EH (cell line): ENCODE measurements at regions not wholly inside any gene's neighbourhood (a gene's known extent, or its start where the extent isn't known, plus 50 kb on each side); places are given as distances from the start of the nearest gene placed in this dataset.
"Not testable (repeated sequence)": the region's sequence is repeated elsewhere in the genome, so short reads cannot be mapped to it uniquely, and the experiment has no call there.

Experiments used
- DNase-seq: peaks from one replicate; pipeline ENCODE4 v3.0.0-alpha.2; 2015; ENCODE audit warnings: low read depth

GRCh38 chr3:153440311-153440710 lies 278.3 kb downstream of the RAP2B start:
- no peak for DNase-seq

DNA sequence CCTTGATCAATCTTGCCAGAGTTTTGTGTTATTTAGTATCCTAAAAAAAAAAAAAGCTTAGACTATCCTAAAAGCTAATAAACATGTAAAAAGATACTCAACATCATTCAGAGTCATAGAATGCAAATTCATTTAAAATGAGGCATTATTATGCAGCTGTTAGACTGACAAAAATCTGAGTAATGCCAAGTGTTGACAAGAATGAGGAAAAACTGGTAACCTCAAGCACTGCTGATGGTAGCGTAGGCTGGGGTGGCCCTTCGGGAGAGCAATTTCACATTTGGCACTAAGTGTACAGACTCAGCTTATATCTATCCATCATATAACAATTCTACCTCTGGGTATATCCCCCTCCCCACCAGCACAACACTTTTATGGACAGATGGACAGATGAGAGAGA lies 280.4 kb downstream of the RAP2B start:
- peak; percentile 9 for DNase-seq

GRCh38 chr3:153442799-153443487 lies 280.9 kb downstream of the RAP2B start:
- DNase-seq, result no peak

GRCh38 chr3:153443961-153444360 lies 281.9 kb downstream of the RAP2B start:
- DNase-seq, result no peak

DNA sequence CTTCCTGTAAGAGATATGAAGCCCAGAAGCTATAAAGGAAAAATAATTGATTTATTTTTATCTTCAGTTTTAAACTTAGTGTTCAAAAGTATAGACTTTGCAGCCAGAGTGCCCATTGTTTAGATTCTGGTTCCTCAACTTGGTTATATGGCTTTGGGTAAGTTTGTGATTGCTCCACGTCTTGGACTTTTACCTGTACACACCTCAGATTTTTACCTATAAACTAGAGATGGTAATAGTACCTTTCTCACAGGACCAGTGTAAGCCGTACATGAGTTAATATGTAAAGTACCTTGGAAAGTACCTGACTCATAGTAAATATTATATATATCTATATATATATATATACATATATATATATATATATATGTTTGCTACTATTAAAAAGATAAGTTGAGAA lies 283.8 kb downstream of the RAP2B start:
- no peak for DNase-seq

DNA sequence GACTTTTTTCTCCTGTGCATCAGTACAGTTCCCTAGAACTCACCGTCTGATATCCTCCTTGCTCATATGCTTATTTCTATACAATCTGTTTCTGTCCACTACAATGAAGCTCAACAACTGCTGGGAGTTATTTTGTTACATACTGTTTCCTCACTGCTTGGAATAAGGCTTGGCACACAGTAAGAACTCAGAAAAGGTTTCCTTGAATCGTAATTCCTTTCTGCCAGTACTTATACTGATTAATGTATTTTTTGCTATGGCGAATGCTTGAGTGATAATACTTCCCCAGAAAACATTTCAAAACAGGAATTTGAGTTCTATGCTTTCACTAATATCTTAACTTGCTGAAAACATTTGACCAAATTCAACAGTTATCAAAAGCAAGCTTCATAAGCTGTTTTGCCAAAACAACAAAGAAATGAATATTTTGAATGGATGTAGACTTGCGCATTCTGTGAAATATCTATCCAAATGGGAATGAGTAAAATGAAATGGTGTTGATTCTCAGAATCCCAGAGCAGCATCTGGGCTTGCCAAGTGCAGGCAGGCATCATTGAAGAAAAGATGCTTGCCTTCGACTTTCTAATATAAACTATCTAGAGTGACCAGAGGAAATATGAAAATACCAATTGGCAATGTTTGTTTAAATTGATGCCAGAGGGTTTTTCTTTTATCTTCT lies 286.3 kb downstream of the RAP2B start:
- no peak for DNase-seq

GRCh38 chr3:153456833-153457545 lies 295.0 kb downstream of the RAP2B start:
- no peak for DNase-seq

GRCh38 chr3:153458881-153459280 lies 296.9 kb downstream of the RAP2B start:
- DNase-seq, result no peak

- DNase-seq, result no peak
Observed at GRCh38 chr3:153462545-153462944, 300.5 kb downstream of the RAP2B start.

- DNase-seq, result no peak
Observed at GRCh38 chr3:153463895-153464294, 301.9 kb downstream of the RAP2B start.

GRCh38 chr3:153469162-153469561 lies 307.1 kb downstream of the RAP2B start:
- DNase-seq, result no peak

- no peak for DNase-seq
Observed at GRCh38 chr3:153484842-153485241, 322.8 kb downstream of the RAP2B start.

DNA sequence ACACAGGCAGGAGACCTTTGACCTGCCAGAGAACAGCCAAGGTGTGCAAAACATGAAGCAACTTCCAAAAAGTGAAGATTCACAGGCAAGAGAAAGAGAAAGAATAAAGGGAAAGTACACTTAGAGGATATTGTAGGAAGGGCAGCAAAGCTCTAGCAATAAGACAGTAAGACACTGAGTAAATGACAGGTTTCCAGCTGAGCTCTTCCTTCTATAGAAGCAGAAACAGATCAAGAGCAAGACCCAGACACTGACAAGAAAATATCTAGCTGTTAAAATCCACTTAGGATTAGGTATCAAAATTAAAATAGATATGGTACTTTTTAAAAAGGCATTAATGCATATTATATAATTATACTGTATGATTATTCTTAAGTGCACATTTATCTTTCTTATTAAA lies 333.4 kb downstream of the RAP2B start:
- no peak for DNase-seq

DNA sequence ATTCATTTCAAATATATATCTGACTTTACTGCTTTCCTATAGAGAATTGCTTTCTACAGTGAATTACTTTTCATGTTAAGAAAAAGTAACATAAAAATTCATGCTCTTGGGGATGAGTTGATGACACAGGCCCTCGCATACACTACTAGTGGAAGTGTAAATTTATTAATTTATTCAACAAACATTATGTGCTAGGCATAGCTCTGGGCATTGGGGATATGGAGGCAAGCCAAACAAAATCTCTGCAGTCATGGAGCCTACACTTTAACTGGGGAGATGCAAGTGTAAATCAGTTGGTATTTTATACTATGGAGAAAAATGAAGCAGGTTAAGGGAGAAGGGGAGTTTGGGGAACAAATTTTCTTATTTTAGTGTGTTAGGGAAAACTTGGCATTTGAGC lies 340.7 kb downstream of the RAP2B start:
- no peak for DNase-seq

DNA sequence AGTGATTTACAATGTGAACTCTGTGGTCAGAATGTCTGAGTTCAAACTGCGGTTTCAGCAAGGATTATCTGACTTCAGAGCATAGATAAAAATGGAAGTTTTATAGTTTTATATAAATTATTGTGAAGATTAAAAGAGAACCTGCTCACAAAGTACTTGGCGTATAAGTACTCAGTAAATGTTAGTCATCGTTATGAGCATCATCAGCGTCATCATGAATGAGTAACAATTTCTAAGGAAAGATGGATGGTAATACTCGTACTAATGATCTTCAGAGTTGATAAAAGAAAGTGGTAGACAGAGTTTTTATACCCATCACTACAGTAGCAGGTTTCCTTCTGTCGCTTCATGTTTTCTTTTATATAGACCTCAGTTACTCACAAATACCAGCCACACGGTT lies 341.8 kb downstream of the RAP2B start:
- no peak for DNase-seq

DNA sequence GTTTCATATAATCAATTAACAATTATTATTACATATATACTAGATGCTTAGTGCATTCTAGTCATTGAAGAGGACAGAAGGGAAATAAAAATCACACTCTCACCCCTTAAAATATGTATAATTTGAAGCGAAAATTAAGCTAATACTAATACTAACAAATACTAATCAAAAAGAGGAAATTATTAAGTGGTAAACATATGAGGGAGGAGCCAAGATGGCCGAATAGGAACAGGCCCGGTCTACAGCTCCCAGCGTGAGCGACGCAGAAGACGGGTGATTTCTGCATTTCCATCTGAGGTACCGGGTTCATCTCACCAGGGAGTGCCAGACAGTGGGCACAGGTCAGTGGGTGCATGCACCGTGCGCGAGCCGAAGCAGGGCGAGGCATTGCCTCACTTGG lies 344.2 kb downstream of the RAP2B start:
- DNase-seq, result not testable (repeated sequence)

DNA sequence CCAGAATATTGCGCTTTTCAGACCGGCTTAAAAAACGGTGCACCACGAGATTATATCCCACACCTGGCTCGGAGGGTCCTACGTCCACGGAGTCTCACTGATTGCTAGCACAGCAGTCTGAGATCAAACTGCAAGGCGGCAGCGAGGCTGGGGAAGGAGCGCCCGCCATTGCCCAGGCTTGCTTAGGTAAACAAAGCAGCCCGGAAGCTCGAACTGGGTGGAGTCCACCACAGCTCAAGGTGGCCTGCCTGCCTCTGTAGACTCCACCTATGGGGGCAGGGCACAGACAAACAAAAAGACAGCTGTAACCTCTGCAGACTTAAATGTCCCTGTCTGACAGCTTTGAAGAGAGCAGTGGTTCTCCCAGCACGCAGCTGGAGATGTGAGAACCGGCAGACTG lies 344.7 kb downstream of the RAP2B start:
- not testable (repeated sequence) for DNase-seq

DNA sequence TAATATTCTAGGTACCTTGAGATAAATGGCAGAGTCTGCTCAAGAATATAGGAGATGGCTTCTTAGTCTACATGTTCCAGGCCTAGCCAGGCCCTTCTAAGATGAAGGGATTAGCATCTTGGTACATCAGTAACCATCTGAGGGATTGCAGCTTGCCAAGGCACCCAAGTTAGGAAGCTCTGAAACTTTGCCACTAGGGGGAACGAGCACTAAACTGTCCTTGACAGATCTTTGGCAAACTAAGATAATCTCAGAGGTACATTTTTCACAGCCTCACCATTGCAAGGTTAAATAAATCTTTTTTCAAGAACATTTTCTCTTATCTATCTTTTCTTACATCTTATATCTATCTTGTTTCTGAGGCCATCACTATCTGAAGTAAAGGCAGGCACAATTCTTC lies 351.2 kb downstream of the RAP2B start:
- peak; percentile 19 for DNase-seq

DNA sequence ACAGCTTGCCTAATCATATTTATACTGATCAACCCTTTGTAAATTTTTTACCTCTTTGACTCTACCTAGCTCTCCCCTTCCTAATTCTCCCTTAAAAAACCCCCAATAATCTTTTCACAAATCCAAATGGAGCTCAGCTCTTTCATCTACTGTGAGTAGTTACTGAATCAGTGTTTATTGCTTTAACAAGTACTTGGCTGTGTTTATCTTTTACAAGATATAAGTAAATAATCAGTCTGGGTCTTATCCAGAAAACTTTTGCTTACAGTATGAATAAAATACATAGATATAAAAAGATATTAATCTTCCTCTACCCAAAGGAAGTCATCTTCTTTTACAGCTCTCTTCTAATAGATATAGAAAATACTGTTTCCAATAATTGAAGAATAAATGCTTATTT lies 366.4 kb downstream of the RAP2B start:
- no peak for DNase-seq

- DNase-seq, result no peak
Observed at GRCh38 chr3:153539263-153539662, 377.2 kb downstream of the RAP2B start.

DNA sequence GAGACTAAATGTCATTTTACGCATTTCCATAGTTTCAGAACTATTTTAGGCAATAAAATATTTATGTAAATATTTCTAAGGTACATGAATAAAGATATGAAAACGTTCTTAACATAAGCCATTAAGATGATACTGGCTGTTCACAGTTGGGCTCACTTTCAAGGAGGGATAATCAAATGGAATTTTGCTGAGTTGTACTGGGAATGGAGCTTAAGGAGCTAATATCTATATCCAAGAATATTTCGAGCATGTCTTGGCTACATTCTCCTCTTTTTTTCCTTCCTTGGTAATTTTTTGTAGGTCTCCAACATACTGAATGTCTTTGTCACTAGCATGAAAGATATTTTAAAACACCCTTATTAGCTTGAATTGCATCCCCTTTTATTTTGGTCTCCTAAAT lies 383.4 kb downstream of the RAP2B start:
- DNase-seq, result no peak

GRCh38 chr3:153547970-153548369 lies 385.9 kb downstream of the RAP2B start:
- no peak for DNase-seq

- not testable (repeated sequence) for DNase-seq
Observed at GRCh38 chr3:153549686-153550085, 387.7 kb downstream of the RAP2B start.
